ENCODE measurements at regions not wholly inside any gene's neighbourhood (a gene's known extent, or its start where the extent isn't known, plus 50 kb on each side); places are given as distances from the start of the nearest gene placed in this dataset.

- no peak overlapping the region for H3K4me2 ChIP-seq
Observed at GRCh38 chr7:84595026-84595425, 400.4 kb upstream of the SEMA3A start.

More at GRCh38 chr7:84595026-84595425, 400.4 kb upstream of the SEMA3A start:
- Mint-ChIP-seq H3K36me3 (ENCODE audit: low read depth) (no peaks in the 10 kb centered on the region), H3K27me3 (ENCODE audit: insufficient read depth, low read depth, poor library complexity) (no peaks in the 10 kb centered on the region), H3K4me1 (no peaks in the 10 kb centered on the region), H3K9me3 (0 out of 3 replicates have a peak, but pooled peaks cover 2% of the 10 kb centered on the region), H3K4me3 (no peak overlapping the region), H3K27ac (no peak overlapping the region)
- Histone ChIP-seq H3F3A (replicated peaks; ENCODE audit: low read depth) (no peaks in the 10 kb centered on the region), H3K27me3 (ENCODE audit: insufficient read depth) (no peaks in the 10 kb centered on the region), H3K36me3 (ENCODE audit: insufficient read depth) (no peaks in the 10 kb centered on the region), H2AFZ (no peak overlapping the region), H3K27ac (ENCODE audit: low read depth) (no peak overlapping the region), H3K79me2 (replicated peaks; ENCODE audit: insufficient read depth) (no peaks in the 10 kb centered on the region), H3K4me1 (ENCODE audit: insufficient read depth) (no peaks in the 10 kb centered on the region), H3K9me2 (ENCODE audit: insufficient read depth) (no peaks in the 10 kb centered on the region), H4K20me1 (replicated peaks; ENCODE audit: insufficient read depth) (no peaks in the 10 kb centered on the region), H3K4me3 (no peak overlapping the region)
- TF ChIP-seq, protein P1, sequence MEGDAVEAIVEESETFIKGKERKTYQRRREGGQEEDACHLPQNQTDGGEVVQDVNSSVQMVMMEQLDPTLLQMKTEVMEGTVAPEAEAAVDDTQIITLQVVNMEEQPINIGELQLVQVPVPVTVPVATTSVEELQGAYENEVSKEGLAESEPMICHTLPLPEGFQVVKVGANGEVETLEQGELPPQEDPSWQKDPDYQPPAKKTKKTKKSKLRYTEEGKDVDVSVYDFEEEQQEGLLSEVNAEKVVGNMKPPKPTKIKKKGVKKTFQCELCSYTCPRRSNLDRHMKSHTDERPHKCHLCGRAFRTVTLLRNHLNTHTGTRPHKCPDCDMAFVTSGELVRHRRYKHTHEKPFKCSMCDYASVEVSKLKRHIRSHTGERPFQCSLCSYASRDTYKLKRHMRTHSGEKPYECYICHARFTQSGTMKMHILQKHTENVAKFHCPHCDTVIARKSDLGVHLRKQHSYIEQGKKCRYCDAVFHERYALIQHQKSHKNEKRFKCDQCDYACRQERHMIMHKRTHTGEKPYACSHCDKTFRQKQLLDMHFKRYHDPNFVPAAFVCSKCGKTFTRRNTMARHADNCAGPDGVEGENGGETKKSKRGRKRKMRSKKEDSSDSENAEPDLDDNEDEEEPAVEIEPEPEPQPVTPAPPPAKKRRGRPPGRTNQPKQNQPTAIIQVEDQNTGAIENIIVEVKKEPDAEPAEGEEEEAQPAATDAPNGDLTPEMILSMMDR (conservative IDR thresholded peaks at IDR 0.05; ENCODE audit: low read depth in 2 of 2) = no peak
- no peak for TF ChIP-seq JUNB (IDR thresholded peaks at IDR 0.05; ENCODE audit: unreplicated experiment)
- TF ChIP-seq REST (IDR thresholded peaks at IDR 0.05; ENCODE audit: unreplicated experiment) = no peak
- TF ChIP-seq ETS1 (IDR thresholded peaks at IDR 0.05) = no peak
- TF ChIP-seq EZH2phosphoT487 (IDR thresholded peaks at IDR 0.05; ENCODE audit: unreplicated experiment) = no peak
- no peak for TF ChIP-seq ZNF331 (CRISPR knock-in tag; IDR thresholded peaks at IDR 0.05; ENCODE audit: low read depth)
- TF ChIP-seq NANOG (IDR thresholded peaks at IDR 0.05; ENCODE audit: borderline replicate concordance) = no peak
- no peak for TF ChIP-seq CREB1 (CRISPR knock-in tag; IDR thresholded peaks at IDR 0.05; ENCODE audit: low read depth)
- TF ChIP-seq, protein P2, sequence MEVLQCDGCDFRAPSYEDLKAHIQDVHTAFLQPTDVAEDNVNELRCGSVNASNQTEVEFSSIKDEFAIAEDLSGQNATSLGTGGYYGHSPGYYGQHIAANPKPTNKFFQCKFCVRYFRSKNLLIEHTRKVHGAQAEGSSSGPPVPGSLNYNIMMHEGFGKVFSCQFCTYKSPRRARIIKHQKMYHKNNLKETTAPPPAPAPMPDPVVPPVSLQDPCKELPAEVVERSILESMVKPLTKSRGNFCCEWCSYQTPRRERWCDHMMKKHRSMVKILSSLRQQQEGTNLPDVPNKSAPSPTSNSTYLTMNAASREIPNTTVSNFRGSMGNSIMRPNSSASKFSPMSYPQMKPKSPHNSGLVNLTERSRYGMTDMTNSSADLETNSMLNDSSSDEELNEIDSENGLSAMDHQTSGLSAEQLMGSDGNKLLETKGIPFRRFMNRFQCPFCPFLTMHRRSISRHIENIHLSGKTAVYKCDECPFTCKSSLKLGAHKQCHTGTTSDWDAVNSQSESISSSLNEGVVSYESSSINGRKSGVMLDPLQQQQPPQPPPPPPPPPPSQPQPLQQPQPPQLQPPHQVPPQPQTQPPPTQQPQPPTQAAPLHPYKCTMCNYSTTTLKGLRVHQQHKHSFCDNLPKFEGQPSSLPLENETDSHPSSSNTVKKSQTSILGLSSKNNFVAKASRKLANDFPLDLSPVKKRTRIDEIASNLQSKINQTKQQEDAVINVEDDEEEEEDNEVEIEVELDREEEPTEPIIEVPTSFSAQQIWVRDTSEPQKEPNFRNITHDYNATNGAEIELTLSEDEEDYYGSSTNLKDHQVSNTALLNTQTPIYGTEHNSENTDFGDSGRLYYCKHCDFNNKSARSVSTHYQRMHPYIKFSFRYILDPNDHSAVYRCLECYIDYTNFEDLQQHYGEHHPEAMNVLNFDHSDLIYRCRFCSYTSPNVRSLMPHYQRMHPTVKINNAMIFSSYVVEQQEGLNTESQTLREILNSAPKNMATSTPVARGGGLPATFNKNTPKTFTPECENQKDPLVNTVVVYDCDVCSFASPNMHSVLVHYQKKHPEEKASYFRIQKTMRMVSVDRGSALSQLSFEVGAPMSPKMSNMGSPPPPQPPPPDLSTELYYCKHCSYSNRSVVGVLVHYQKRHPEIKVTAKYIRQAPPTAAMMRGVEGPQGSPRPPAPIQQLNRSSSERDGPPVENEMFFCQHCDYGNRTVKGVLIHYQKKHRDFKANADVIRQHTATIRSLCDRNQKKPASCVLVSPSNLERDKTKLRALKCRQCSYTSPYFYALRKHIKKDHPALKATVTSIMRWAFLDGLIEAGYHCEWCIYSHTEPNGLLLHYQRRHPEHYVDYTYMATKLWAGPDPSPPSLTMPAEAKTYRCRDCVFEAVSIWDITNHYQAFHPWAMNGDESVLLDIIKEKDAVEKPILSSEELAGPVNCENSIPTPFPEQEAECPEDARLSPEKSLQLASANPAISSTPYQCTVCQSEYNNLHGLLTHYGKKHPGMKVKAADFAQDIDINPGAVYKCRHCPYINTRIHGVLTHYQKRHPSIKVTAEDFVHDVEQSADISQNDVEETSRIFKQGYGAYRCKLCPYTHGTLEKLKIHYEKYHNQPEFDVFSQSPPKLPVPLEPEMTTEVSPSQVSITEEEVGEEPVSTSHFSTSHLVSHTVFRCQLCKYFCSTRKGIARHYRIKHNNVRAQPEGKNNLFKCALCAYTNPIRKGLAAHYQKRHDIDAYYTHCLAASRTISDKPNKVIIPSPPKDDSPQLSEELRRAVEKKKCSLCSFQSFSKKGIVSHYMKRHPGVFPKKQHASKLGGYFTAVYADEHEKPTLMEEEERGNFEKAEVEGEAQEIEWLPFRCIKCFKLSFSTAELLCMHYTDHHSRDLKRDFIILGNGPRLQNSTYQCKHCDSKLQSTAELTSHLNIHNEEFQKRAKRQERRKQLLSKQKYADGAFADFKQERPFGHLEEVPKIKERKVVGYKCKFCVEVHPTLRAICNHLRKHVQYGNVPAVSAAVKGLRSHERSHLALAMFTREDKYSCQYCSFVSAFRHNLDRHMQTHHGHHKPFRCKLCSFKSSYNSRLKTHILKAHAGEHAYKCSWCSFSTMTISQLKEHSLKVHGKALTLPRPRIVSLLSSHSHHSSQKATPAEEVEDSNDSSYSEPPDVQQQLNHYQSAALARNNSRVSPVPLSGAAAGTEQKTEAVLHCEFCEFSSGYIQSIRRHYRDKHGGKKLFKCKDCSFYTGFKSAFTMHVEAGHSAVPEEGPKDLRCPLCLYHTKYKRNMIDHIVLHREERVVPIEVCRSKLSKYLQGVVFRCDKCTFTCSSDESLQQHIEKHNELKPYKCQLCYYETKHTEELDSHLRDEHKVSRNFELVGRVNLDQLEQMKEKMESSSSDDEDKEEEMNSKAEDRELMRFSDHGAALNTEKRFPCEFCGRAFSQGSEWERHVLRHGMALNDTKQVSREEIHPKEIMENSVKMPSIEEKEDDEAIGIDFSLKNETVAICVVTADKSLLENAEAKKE (CRISPR knock-in tag; IDR thresholded peaks at IDR 0.05) = no peak
- no peak for TF ChIP-seq POLR2AphosphoS5 (IDR thresholded peaks at IDR 0.05; ENCODE audit: low read depth)
- no peak for TF ChIP-seq ZNF114 (CRISPR knock-in tag; IDR thresholded peaks at IDR 0.05)
- DNase-seq (ENCODE audit: low spot score) (no peak), ATAC-seq (no peak)

Data from GM23338 (cell line).